ENCODE measurements at regions not wholly inside any gene's neighbourhood (a gene's known extent, or its start where the extent isn't known, plus 50 kb on each side); places are given as distances from the start of the nearest gene placed in this dataset.

DNA sequence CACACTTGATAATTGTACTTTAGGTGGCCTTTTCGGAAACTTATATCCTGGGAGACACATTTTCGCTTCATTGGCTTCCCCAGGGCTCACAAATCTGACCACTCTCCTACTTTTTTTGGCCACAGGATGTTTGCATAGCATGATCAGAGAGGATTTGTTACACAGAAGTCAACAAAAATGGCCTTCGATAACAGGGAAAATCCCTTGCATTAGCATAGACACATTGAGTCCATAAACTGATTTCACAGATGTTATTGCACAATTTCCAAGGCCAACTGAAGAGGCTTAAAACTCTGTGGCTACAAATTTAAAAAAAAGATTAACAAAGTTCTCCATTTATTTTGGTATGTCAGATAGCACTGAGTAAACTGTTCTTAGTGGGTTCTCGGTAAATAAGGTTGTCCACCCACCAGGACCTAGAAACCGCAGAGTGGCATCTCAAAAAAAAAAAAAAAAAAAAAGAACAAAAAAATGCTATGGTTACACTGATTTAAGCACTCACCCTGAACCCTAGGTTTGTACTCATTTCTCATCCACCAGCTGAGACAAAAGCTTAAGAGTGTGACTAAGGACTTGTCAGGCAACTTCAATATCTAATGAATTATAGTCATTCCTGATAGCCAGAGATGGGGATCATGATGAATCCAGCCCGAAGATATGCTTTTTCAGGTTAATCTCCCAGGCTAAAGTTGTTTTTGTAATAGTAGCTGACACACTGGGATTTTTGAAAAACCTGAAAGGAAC is 188.9 kb upstream of the SYNPR start:
- H3K4me3 ChIP-seq (ENCODE audit: low read depth, low read length): no peak overlapping the region
- TF ChIP-seq CTCF (IDR thresholded peaks at IDR 0.05; ENCODE audit: low read depth, low read length, missing control alignments): no peak
- DNase-seq (ENCODE audit: low read depth): no peak

DNA sequence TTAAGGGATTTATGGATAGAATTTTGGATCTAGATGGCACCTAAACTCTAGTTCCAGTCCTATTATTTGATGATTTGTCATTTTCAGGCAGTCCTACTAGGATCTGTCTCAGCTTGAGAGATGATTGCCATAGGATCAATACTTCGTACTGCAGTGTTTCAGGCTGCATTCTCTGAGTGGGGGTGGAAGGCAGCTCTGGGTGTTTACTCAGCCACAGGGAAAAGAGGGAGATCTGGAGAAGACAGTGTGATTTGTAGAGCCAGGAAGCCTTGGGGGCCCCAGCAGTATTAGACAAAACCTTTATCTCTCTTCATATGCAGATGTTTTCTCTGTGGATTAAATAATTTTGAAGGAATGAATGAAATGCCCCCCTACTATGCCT is 188.4 kb upstream of the SYNPR start:
- no peak for TF ChIP-seq CTCF (IDR thresholded peaks at IDR 0.05; ENCODE audit: low read depth, low read length, missing control alignments)
- DNase-seq (ENCODE audit: low read depth): no peak
- no peak overlapping the region for H3K4me3 ChIP-seq (ENCODE audit: low read depth, low read length)

DNA sequence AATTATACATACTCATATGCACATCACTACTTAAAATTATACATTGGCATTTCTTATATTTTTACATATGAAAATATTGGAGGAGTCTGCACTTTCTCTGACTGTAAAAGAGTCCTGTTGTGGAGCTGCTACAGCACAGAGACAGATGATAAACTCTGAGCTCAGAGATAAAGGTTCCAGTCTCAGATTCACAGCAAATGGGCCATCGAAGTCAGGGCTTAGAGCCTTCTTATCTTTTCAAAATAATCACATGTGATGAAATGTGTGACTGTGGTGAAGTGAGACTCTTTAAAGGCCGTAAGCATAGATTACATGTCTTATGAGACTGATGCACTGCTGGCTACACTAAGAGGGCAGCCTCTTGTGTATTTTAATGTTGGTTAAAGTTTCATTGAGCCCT is 187.5 kb upstream of the SYNPR start:
- no peak overlapping the region for H3K4me3 ChIP-seq (ENCODE audit: low read depth, low read length)
- no peak for TF ChIP-seq CTCF (IDR thresholded peaks at IDR 0.05; ENCODE audit: low read depth, low read length, missing control alignments)

GRCh38 chr3:63092515-63092914 is 185.6 kb upstream of the SYNPR start:
- DNase-seq (ENCODE audit: low read depth): no peak
- H3K4me3 ChIP-seq (ENCODE audit: low read depth, low read length): no peak overlapping the region
- TF ChIP-seq CTCF (IDR thresholded peaks at IDR 0.05; ENCODE audit: low read depth, low read length, missing control alignments): no peak

More for the DNA sequence above, 187.5 kb upstream of the SYNPR start:
- DNase-seq (ENCODE audit: low read depth): no peak

DNA sequence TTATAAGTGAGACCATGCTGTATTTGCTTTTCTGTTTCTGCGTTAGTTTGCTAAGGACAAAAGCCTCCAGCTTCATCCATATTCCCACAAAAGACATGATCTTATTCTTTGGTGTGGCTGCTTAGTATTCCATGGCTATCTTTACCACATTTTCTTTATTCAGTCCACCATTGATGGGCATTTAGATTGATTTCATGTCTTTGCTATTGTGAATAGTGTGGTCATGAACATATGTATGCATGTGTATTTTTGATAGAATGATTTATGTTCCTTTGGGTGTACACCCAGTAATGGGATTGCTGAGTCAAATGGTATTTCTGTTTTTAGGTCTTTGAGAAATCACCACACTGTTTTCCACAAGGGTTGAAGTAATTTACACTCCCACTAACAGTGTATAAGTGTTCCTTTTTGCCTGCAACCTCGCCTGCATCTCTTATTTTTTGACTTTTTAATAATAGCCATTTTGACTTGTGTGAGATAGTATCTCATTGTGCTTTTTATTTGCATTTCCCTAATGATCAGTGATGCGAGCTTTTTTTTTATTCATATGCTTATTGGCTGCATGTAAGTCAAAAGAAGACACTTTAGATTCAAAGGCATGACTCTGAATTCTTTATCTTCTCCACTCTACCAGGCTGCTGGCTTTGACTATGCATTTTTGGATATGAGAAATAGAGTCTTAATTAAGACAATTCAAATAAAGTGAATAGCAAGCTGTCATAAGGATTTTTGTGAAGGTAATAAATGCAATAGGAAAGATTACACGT is 183.3 kb upstream of the SYNPR start:
- no peak for TF ChIP-seq CTCF (IDR thresholded peaks at IDR 0.05; ENCODE audit: low read depth, low read length, missing control alignments)
- DNase-seq (ENCODE audit: low read depth): no peak
- H3K4me3 ChIP-seq (ENCODE audit: low read depth, low read length): no peak overlapping the region

GRCh38 chr3:63096248-63097058 is 181.7 kb upstream of the SYNPR start:
- no peak for DNase-seq (ENCODE audit: low read depth)
- TF ChIP-seq CTCF (IDR thresholded peaks at IDR 0.05; ENCODE audit: low read depth, low read length, missing control alignments): no peak
- no peak overlapping the region for H3K4me3 ChIP-seq (ENCODE audit: low read depth, low read length)
